DOHH2 (cell line): ENCODE measurements at regions not wholly inside any gene's neighbourhood (a gene's known extent, or its start where the extent isn't known, plus 50 kb on each side); places are given as distances from the start of the nearest gene placed in this dataset.

ENCODE experiments used
- CTCF ChIP-seq: fragments of 200-600 bp; sonication (generic); IDR thresholded peaks from one replicate; pipeline ENCODE4 v1.5.1; 2014; ENCODE audit warnings: antibody characterized with exemption, mild to moderate bottlenecking, low read depth, low read length; ENCODE audit not compliant: poor library complexity, severe bottlenecking
- EZH2phosphoT487 ChIP-seq: fragments of 200-600 bp; sonication (generic); IDR thresholded peaks from 2 replicates; pipeline ENCODE4 v1.6.1; 2017; ENCODE audit warnings: borderline replicate concordance, mild to moderate bottlenecking, antibody characterized with exemption, low read length, moderate library complexity, mixed read lengths

GRCh38 chr10:18793951-18794350 lies 134.7 kb downstream of the ARL5B start:
- peak; percentile 17 for TF ChIP-seq CTCF
- no peak for TF ChIP-seq EZH2phosphoT487
